HCT116 (cell line): ENCODE measurements at regions not wholly inside any gene's neighbourhood (a gene's known extent, or its start where the extent isn't known, plus 50 kb on each side); places are given as distances from the start of the nearest gene placed in this dataset.
A peak's percentile ranks its signal among the peaks of the same experiment; 100 is the strongest.

Experiments used
- ATAC-seq: fragments of 200-7000 bp; cut with Tn5 transposase; 2 replicates; pipeline ENCODE4 v1.9.1; 2020; ENCODE audit warnings: mild to moderate bottlenecking, moderate library complexity
- BruUV-seq: library from RNA; stranded (reverse); fragments of 400-500 nt; replicated peaks from 2 replicates; lab custom pipeline; 2021; lab: Mats Ljungman, UMichigan
- CTCF ChIA-PET: fragments of 300-600 bp; sonication (Branson Sonifier 250); formaldehyde crosslinking; loops from one replicate; lab custom pipeline; 2021; ENCODE audit warnings: antibody characterized with exemption; lab: Charles Lee
- POLR2A ChIA-PET: fragments of 300-600, 350-600 bp; sonication (Branson Sonifier 250); formaldehyde crosslinking; loops from one replicate; lab custom pipeline; 2021; ENCODE audit warnings: antibody characterized with exemption; lab: Charles Lee
- RAD21 ChIA-PET, 2 experiments: fragments of 300-600 bp; sonication (Branson Sonifier 250); formaldehyde crosslinking; loops; one replicate each; lab custom pipeline; 2023; ENCODE audit warnings: low total read pairs in 2 of 2; ENCODE audit not compliant: uncharacterized antibody in 2 of 2, unreplicated experiment in 2 of 2, low non-redundant PET in 1 of 2; lab: Charles Lee
- DNase-seq: peaks from one replicate; pipeline ENCODE4 v3.0.0-alpha.2; 2010; ENCODE audit warnings: low read depth, low spot score
- H2AFZ ChIP-seq: fragments of 200-600 bp; shearing (Covaris generic), sonication (generic); 2 replicates; pipeline ENCODE4 v1.6.1; 2017; ENCODE audit warnings: low read depth, mixed run types, mixed read lengths, antibody characterized with exemption, low read length; ENCODE audit not compliant: poor library complexity, severe bottlenecking
- H3K27ac ChIP-seq: 2 replicates; pipeline ENCODE4 v1.5.1; 2012; ENCODE audit warnings: low read depth, low read length
- H3K27me3 ChIP-seq: fragments of 200-600 bp; sonication (generic); 2 replicates; pipeline ENCODE4 v1.6.1; 2016; ENCODE audit warnings: mixed run types, low read length, mixed read lengths; ENCODE audit not compliant: insufficient read depth
- H3K36me3 ChIP-seq, 2 experiments: fragments of 200-500 bp in 1 of 2; fragments of 200-600 bp in 1 of 2; sonication (Bioruptor generic) in 1 of 2; sonication (generic) in 1 of 2; 2 replicates each; pipeline versions ENCODE4 v1.5.1 to v1.6.1; 2014 to 2016; ENCODE audit warnings: low read length in 2 of 2, inconsistent platforms in 1 of 2, mixed read lengths in 1 of 2, mixed run types in 1 of 2; ENCODE audit not compliant: insufficient read depth in 2 of 2, control insufficient read depth in 1 of 2
- H3K4me1 ChIP-seq, 2 experiments: fragments of 200-600 bp in 1 of 2; sonication (generic) in 1 of 2; 2 replicates each; pipeline versions ENCODE4 v1.5.1 to v1.6.1; 2012 to 2017; ENCODE audit warnings: low read length in 2 of 2, inconsistent platforms in 1 of 2, mild to moderate bottlenecking in 1 of 2, mixed read lengths in 1 of 2, mixed run types in 1 of 2, moderate library complexity in 1 of 2; ENCODE audit not compliant: insufficient read depth in 2 of 2, control insufficient read depth in 1 of 2
- H3K4me2 ChIP-seq: fragments of 200-600 bp; sonication (generic); 2 replicates; pipeline ENCODE4 v1.6.1; 2017; ENCODE audit warnings: mixed run types, low read length, mixed read lengths
- H3K4me3 ChIP-seq, 2 experiments: fragments of 200-600 bp in 1 of 2; sonication (generic) in 1 of 2; replicated peaks in 1 of 2; 2 replicates each; pipeline ENCODE4 v1.5.1; 2011 to 2016; ENCODE audit warnings: low read length in 2 of 2, control low read depth in 1 of 2, low read depth in 1 of 2, mild to moderate bottlenecking in 1 of 2, mixed read lengths in 1 of 2, mixed run types in 1 of 2
- H3K79me2 ChIP-seq: fragments of 200-600 bp; sonication (generic); 2 replicates; pipeline ENCODE4 v1.6.1; 2017; ENCODE audit warnings: mild to moderate bottlenecking, mixed run types, low read length, moderate library complexity, mixed read lengths; ENCODE audit not compliant: insufficient read depth
- H3K9ac ChIP-seq: fragments of 200-600 bp; sonication (generic); 2 replicates; pipeline ENCODE4 v1.6.1; 2016; ENCODE audit warnings: low read length, mixed read lengths
- H3K9me2 ChIP-seq: fragments of 200-600 bp; sonication (generic), shearing (Covaris generic); 2 replicates; pipeline ENCODE4 v1.6.1; 2017; ENCODE audit warnings: mixed run types, mild to moderate bottlenecking, moderate library complexity; ENCODE audit not compliant: insufficient read depth
- H3K9me3 ChIP-seq, 2 experiments: fragments of 200-500 bp in 1 of 2; fragments of 200-600 bp in 1 of 2; sonication (Bioruptor generic) in 1 of 2; sonication (generic) in 1 of 2; 2 replicates each; pipeline ENCODE4 v1.6.1; 2014 to 2017; ENCODE audit warnings: low read length in 2 of 2, mixed read lengths in 2 of 2, inconsistent platforms in 1 of 2, low read depth in 1 of 2, mild to moderate bottlenecking in 1 of 2, mixed run types in 1 of 2, moderate library complexity in 1 of 2; ENCODE audit not compliant: control insufficient read depth in 1 of 2, insufficient read depth in 1 of 2
- H4K20me1 ChIP-seq: fragments of 200-600 bp; sonication (generic), shearing (Covaris generic); 2 replicates; pipeline ENCODE4 v1.6.1; 2017; ENCODE audit warnings: mixed run types, mild to moderate bottlenecking, moderate library complexity; ENCODE audit not compliant: insufficient read depth
- CEBPB ChIP-seq: IDR thresholded peaks from 2 replicates; pipeline ENCODE4 v1.6.1; 2012; ENCODE audit warnings: low read depth
- CTCF ChIP-seq, 3 experiments: fragments of 200-600 bp in 1 of 3; sonication (generic) in 1 of 3; IDR thresholded peaks in 2 of 3; conservative IDR thresholded peaks in 1 of 3; 2 replicates each; pipeline ENCODE4 v1.5.1; 2012 to 2017; ENCODE audit warnings: low read depth in 2 of 3, low read length in 2 of 3, antibody characterized with exemption in 1 of 3, borderline replicate concordance in 1 of 3, control low read depth in 1 of 3, mild to moderate bottlenecking in 1 of 3, mixed read lengths in 1 of 3, mixed run types in 1 of 3, moderate library complexity in 1 of 3; ENCODE audit not compliant: insufficient read depth in 1 of 3
- ELF1 ChIP-seq: IDR thresholded peaks from 2 replicates; pipeline ENCODE4 v1.6.1; 2012; ENCODE audit warnings: low read depth, borderline replicate concordance
- EZH2 ChIP-seq: fragments of 200-600 bp; sonication (generic); IDR thresholded peaks from 2 replicates; pipeline ENCODE4 v1.6.1; 2017; ENCODE audit warnings: antibody characterized with exemption, mixed run types
- EZH2phosphoT487 ChIP-seq: fragments of 200-600 bp; IDR thresholded peaks from 2 replicates; pipeline ENCODE4 v1.6.1; 2018; ENCODE audit warnings: antibody characterized with exemption, borderline replicate concordance
- FOSL1 ChIP-seq: IDR thresholded peaks from 2 replicates; pipeline ENCODE4 v1.6.1; 2012; ENCODE audit warnings: low read depth
- JUND ChIP-seq: IDR thresholded peaks from 2 replicates; pipeline ENCODE4 v1.6.1; 2012
- RAD21 ChIP-seq: IDR thresholded peaks from 2 replicates; pipeline ENCODE4 v1.6.1; 2012; ENCODE audit warnings: low read depth, mild to moderate bottlenecking
- SP1 ChIP-seq: IDR thresholded peaks from 2 replicates; pipeline ENCODE4 v1.6.1; 2012; ENCODE audit warnings: low read depth
- SRF ChIP-seq: IDR thresholded peaks from 2 replicates; pipeline ENCODE4 v1.6.1; 2012; ENCODE audit warnings: low read depth
- TCF7L2 ChIP-seq: IDR thresholded peaks from 2 replicates; pipeline ENCODE4 v1.7.0; 2011; ENCODE audit warnings: borderline replicate concordance, inconsistent platforms; ENCODE audit not compliant: insufficient read depth, insufficient read length; ENCODE audit errors: extremely low read depth
- ZFX ChIP-seq: fragments of 450-650 bp; IDR thresholded peaks from 2 replicates; pipeline ENCODE4 v1.6.1; 2017
- ZNF274 ChIP-seq: fragments of 200-500 bp; sonication (Bioruptor generic); IDR thresholded peaks from 2 replicates; pipeline ENCODE4 v1.6.1; 2014; ENCODE audit warnings: mild to moderate bottlenecking, low read depth, low read length, inconsistent platforms
- intact Hi-C: fragments of 100-400 bp; cut with micrococcal nuclease; formaldehyde crosslinking; loops from 2 replicates; pipeline ENCODE4 v1.10.0; 2022

DNA sequence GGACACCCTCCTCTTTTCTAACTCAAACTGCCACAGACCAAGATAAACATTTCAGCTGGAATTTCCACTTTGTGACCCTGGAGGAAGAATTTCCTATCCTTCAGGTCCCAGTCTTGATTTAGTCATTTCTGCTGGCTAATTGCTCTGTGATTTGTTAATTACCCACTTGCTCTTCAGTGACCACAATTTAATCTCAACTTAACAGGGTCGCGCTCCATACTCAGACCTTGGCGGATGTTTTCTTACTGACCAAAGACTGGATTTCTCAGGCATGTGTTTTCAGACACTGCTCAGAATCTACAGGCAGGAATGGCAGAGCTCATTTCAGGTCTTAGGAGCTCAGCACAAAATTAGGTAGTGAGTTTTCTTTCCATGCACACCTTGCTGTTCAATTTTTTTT lies 188.9 kb downstream of the ASMT start:
- TF ChIP-seq SP1 (no peak), SRF (no peak), JUND (no peak), ELF1 (no peak), ZFX (no peak), ZNF274 (no peak), EZH2phosphoT487 (no peak), CEBPB (no peak), EZH2 (no peak), FOSL1 (no peak), RAD21 (no peak), TCF7L2 (no peak)
- intact Hi-C loops: no loop called here
- no peaks in the 10 kb centered on the region for H3K27me3 ChIP-seq
- no peaks in the 10 kb centered on the region for H3K9me3 ChIP-seq
- ATAC-seq (no peak), DNase-seq (no peak)
- no peak overlapping the region for H3K27ac ChIP-seq
- no peaks in the 10 kb centered on the region for H4K20me1 ChIP-seq
- CTCF ChIA-PET: no interaction called here
- no peaks in the 10 kb centered on the region for H3K36me3 ChIP-seq
- POLR2A ChIA-PET: no interaction called here
- RAD21 ChIA-PET: no interaction called here
- H2AFZ ChIP-seq: no peak overlapping the region
- H3K4me3 ChIP-seq: no peak overlapping the region
- no peak overlapping the region for H3K4me2 ChIP-seq
- BruUV-seq: no TSS peak
- no peak overlapping the region for H3K9ac ChIP-seq
- H3K4me1 ChIP-seq: peaks cover 28 to 32% of the 10 kb centered on the region in 2 experiments
- H3K79me2 ChIP-seq: no peaks in the 10 kb centered on the region
- no peaks in the 10 kb centered on the region for H3K9me2 ChIP-seq

DNA sequence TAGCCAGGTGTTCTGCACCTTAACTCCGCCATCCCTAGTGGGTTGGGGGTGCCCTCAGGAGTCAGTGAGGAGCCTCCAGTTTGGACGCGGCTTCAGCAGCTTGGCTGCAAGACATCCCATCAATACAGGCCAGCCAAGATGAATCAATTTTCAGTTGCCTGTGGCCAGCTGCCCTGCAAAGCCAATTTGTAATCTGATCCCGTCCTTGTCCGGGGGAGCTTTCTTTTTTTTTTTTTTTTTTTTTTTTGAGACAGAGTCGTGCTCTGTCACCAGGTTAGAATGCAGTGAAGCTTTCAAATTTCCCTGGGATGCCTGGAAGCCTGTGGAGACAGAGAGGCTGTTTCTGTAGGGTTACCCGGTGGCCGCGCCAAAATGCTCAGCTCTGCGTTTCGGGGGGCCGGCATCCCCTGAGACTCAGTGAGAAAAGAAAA lies 192.5 kb downstream of the ASMT start:
- Histone ChIP-seq H3K9me2 (no peaks in the 10 kb centered on the region), H3K36me3 (no peaks in the 10 kb centered on the region), H4K20me1 (no peaks in the 10 kb centered on the region), H3K4me2 (peak overlapping the region; percentile 63), H3K9me3 (no peaks in the 10 kb centered on the region), H3K4me3 (0 out of 4 replicates have a peak overlapping the region, but pooled peaks of 1 of the 2 experiments have one; percentile 28), H2AFZ (peak overlapping the region; percentile 35), H3K9ac (no peak overlapping the region), H3K27me3 (no peaks in the 10 kb centered on the region), H3K79me2 (no peaks in the 10 kb centered on the region), H3K4me1 (peaks cover 9 to 10% of the 10 kb centered on the region in 2 experiments), H3K27ac (no peak overlapping the region)
- ChIA-PET CTCF (no interaction called here), POLR2A (no interaction called here), RAD21 (no interaction called here)
- no peak for TF ChIP-seq CTCF (IDR thresholded peaks at IDR 0.05 in 2 of 3, conservative IDR thresholded peaks at IDR 0.05 in 1 of 3; ENCODE audit: borderline replicate concordance in 1 of 3, insufficient read depth in 1 of 3, low read depth in 2 of 3, low read length in 2 of 3)
- TF ChIP-seq RAD21: 0 out of 2 replicates have a peak, but pooled peaks have one; percentile 7
- no TSS peak for BruUV-seq
- ATAC-seq (peak; percentile 67), DNase-seq (no peak)
- intact Hi-C loops: no loop called here
